K562 (cell line): ENCODE measurements at regions not wholly inside any gene's neighbourhood (a gene's known extent, or its start where the extent isn't known, plus 50 kb on each side); places are given as distances from the start of the nearest gene placed in this dataset.

ENCODE experiments used
- GABPB1 ChIP-seq: sonication (generic); formaldehyde crosslinking; IDR thresholded peaks from 2 replicates; pipeline ENCODE4 v1.8.0; 2022; ENCODE audit warnings: mild to moderate bottlenecking, missing genetic modification reagents
- HDGF ChIP-seq: fragments of 450-650 bp; IDR thresholded peaks from 2 replicates; pipeline ENCODE4 v1.6.1; 2016
- KDM1A ChIP-seq, 2 experiments: fragments of 450-650 bp; IDR thresholded peaks; 2 replicates each; pipeline ENCODE4 v1.6.1; 2016; ENCODE audit warnings: mild to moderate bottlenecking in 2 of 2
- PHB2 ChIP-seq: fragments of 450-650 bp; IDR thresholded peaks from 2 replicates; pipeline ENCODE4 v1.6.1; 2017; ENCODE audit warnings: low read depth
- RBM15 ChIP-seq: fragments of 200-400 bp; formaldehyde crosslinking; IDR thresholded peaks from 2 replicates; pipeline ENCODE4 v1.6.1; 2018; ENCODE audit warnings: mild to moderate bottlenecking, low read length, moderate library complexity; ENCODE audit not compliant: insufficient read depth
- TF ChIP-seq, protein P1 (sequence below): sonication (generic); formaldehyde crosslinking; IDR thresholded peaks from 2 replicates; pipeline ENCODE4 v1.8.0; 2023; ENCODE audit warnings: mild to moderate bottlenecking, missing genetic modification reagents
- TF ChIP-seq, protein P2 (sequence below): sonication (generic); formaldehyde crosslinking; IDR thresholded peaks from 2 replicates; pipeline ENCODE4 v1.8.1; 2023; ENCODE audit warnings: mild to moderate bottlenecking, missing genetic modification reagents

DNA sequence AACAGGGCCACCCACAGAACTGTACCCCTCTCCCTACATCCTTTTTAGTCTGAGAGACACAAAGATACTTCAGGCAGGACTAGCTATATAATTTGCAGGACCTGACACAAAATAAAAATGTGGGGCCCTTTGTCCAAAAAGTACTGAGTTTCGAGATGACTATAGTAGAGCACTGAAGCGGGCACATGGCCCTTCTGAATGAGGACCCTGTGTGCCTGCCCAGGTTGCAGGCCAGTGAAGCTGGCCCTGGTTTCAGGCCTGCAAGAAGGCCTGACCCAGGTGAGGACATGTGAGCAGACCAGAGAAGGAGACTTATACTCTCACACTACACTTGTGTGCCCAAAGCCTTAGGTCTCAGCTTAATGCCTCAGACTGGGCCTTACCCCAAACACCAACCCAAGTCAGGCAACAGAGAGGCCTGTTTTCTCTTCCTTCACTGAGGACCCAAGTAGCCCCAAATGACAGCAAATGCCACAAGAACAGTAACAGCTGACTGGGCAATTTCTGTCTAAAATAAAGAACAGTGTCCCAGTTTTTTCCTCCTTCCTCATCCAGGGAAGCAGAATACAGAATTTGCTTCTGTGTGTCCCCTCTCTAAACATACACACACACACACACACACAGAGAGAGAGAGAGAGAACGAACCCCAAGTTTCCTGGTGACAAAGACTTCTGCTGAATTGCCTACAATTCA is 100.9 kb upstream of the ARHGEF3 start:
- TF ChIP-seq, protein P1, sequence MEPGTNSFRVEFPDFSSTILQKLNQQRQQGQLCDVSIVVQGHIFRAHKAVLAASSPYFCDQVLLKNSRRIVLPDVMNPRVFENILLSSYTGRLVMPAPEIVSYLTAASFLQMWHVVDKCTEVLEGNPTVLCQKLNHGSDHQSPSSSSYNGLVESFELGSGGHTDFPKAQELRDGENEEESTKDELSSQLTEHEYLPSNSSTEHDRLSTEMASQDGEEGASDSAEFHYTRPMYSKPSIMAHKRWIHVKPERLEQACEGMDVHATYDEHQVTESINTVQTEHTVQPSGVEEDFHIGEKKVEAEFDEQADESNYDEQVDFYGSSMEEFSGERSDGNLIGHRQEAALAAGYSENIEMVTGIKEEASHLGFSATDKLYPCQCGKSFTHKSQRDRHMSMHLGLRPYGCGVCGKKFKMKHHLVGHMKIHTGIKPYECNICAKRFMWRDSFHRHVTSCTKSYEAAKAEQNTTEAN: no peak
- TF ChIP-seq, protein P2, sequence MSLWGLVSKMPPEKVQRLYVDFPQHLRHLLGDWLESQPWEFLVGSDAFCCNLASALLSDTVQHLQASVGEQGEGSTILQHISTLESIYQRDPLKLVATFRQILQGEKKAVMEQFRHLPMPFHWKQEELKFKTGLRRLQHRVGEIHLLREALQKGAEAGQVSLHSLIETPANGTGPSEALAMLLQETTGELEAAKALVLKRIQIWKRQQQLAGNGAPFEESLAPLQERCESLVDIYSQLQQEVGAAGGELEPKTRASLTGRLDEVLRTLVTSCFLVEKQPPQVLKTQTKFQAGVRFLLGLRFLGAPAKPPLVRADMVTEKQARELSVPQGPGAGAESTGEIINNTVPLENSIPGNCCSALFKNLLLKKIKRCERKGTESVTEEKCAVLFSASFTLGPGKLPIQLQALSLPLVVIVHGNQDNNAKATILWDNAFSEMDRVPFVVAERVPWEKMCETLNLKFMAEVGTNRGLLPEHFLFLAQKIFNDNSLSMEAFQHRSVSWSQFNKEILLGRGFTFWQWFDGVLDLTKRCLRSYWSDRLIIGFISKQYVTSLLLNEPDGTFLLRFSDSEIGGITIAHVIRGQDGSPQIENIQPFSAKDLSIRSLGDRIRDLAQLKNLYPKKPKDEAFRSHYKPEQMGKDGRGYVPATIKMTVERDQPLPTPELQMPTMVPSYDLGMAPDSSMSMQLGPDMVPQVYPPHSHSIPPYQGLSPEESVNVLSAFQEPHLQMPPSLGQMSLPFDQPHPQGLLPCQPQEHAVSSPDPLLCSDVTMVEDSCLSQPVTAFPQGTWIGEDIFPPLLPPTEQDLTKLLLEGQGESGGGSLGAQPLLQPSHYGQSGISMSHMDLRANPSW (CRISPR knock-in tag): no peak
- TF ChIP-seq GABPB1 (no peak), RBM15 (no peak), HDGF (no peak), PHB2 (no peak), KDM1A (IDR thresholded peaks at IDR 0.05) (no peak)
